Ovary (tissue), 3 donors: ENCODE measurements at regions not wholly inside any gene's neighbourhood (a gene's known extent, or its start where the extent isn't known, plus 50 kb on each side); places are given as distances from the start of the nearest gene placed in this dataset.

Experiments
- POLR2A ChIP-seq: fragments of 450-650 bp; IDR thresholded peaks from one replicate; pipeline ENCODE4 v1.6.1; 2017; ENCODE audit warnings: antibody characterized with exemption, mild to moderate bottlenecking, moderate library complexity
- TF ChIP-seq, protein P1 (sequence below), 3 donors: fragments of 450-650 bp in 2 of 3; fragments of 200-600 bp in 1 of 3; IDR thresholded peaks; one replicate each; pipeline versions ENCODE4 v1.5.1 to v1.8.0; 2016 to 2022; ENCODE audit warnings: antibody characterized with exemption in 3 of 3, mild to moderate bottlenecking in 1 of 3
- donor health status: DM: no; HTN: no; CAD: no.

DNA sequence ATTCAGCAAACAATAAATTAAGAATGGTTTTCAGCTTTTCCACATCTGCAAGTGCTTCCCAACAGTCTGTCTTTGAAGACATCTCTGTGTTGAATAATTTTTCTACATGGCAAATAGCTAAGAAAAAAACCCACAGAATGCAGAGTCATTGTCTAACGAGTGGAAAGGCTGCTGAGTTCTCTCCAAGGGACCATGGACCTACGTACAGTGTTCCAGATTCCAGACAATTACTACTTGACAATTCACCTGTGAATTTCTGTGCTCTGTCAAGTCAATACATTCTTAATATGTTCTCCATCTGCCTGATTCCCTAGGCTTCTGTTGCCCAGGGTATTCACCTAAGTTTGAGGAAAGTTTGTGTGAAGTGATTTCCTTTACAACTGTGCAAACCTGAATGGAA is 83.8 kb upstream of the CA10 start:
- TF ChIP-seq, protein P1, sequence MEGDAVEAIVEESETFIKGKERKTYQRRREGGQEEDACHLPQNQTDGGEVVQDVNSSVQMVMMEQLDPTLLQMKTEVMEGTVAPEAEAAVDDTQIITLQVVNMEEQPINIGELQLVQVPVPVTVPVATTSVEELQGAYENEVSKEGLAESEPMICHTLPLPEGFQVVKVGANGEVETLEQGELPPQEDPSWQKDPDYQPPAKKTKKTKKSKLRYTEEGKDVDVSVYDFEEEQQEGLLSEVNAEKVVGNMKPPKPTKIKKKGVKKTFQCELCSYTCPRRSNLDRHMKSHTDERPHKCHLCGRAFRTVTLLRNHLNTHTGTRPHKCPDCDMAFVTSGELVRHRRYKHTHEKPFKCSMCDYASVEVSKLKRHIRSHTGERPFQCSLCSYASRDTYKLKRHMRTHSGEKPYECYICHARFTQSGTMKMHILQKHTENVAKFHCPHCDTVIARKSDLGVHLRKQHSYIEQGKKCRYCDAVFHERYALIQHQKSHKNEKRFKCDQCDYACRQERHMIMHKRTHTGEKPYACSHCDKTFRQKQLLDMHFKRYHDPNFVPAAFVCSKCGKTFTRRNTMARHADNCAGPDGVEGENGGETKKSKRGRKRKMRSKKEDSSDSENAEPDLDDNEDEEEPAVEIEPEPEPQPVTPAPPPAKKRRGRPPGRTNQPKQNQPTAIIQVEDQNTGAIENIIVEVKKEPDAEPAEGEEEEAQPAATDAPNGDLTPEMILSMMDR (IDR thresholded peaks at IDR 0.05) = no peak
- no peak for TF ChIP-seq POLR2A
